ENCODE measurements at regions not wholly inside any gene's neighbourhood (a gene's known extent, or its start where the extent isn't known, plus 50 kb on each side); places are given as distances from the start of the nearest gene placed in this dataset.
A peak's percentile ranks its signal among the peaks of the same experiment; 100 is the strongest.
"Not testable (repeated sequence)": the region's sequence is repeated elsewhere in the genome, so short reads cannot be mapped to it uniquely, and the experiment has no call there.

DNA sequence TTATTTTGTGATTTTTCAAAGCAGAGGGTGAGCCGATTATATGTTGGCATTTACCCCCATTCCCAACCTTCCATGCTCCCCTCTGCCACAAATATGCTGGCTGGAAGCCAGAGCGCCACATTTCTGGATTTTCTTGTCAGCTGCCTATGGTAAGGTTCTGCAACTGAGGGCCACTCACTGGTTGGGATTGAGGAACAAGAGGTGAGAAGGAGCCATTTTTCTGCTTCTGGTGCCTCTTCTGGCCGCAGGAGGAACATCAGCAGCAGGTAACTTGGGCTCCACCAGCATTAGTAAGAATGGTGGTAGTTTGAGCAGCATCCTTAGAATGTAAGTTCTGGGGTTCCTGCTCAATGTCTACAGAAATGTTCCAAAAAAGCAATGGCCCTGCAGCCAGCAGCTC is 159.5 kb upstream of the MAST4 start:
- Mint-ChIP-seq H3K4me1 (peaks cover 3 to 18% of the 10 kb centered on the region in 2 donors), H3K27ac (no peak overlapping the region), H3K27me3 (no peaks in the 10 kb centered on the region), H3K4me3 (no peak overlapping the region), H3K9me3 (peaks cover 4% of the 10 kb centered on the region in 2 donors), H3K36me3 (no peaks in the 10 kb centered on the region)
- ATAC-seq (replicated peaks) = peak; percentile 38 to 46
- no peak for DNase-seq

DNA sequence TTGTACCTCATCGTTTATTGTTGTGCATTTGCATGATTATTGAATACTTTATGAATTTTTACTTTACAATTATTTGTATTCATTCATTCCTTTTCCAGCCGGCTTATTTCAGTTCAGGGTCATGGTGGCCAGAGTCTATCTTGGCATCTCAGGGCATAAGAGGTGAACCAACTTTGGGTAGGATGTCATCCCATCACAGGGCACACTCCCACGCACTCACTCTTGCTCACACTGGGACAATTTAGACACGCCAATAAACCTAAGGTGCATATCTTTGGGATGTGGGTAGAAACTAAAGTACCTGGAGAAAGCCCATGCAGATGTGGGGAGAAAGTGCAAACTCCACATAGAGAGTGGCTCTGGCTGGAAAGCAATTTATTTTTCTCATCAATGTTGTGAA is 158.1 kb upstream of the MAST4 start:
- Mint-ChIP-seq H3K36me3 (no peaks in the 10 kb centered on the region), H3K27ac (no peak overlapping the region), H3K27me3 (no peaks in the 10 kb centered on the region), H3K4me3 (no peak overlapping the region), H3K9me3 (no peaks in the 10 kb centered on the region), H3K4me1 (peaks cover 3 to 18% of the 10 kb centered on the region in 2 donors)
- DNase-seq (no peak), ATAC-seq (replicated peaks) (no peak)

DNA sequence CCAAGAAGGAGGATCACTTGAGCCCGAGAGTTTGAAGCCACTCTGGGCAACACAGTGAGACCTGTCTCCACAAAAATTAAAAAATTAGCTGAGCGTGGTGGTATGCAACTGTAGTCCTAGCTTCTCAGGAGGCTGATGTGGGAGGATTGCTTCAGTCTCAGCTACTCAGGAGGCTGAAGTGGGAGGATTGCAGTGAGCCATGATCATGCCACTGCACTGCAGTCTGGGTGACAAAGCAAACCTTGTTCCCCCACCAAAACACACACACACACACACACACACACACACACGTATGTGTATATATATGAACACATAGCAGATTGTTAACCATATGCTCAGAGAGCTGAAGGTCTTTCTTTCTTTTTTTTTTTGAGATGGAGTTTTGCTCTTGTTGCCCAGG is 157.5 kb upstream of the MAST4 start:
- Mint-ChIP-seq H3K9me3 (no peaks in the 10 kb centered on the region), H3K36me3 (no peaks in the 10 kb centered on the region), H3K27ac (no peak overlapping the region), H3K27me3 (no peaks in the 10 kb centered on the region), H3K4me3 (no peak overlapping the region), H3K4me1 (peaks cover 3 to 18% of the 10 kb centered on the region in 2 donors)
- ATAC-seq (replicated peaks) (no peak), DNase-seq (no peak)

DNA sequence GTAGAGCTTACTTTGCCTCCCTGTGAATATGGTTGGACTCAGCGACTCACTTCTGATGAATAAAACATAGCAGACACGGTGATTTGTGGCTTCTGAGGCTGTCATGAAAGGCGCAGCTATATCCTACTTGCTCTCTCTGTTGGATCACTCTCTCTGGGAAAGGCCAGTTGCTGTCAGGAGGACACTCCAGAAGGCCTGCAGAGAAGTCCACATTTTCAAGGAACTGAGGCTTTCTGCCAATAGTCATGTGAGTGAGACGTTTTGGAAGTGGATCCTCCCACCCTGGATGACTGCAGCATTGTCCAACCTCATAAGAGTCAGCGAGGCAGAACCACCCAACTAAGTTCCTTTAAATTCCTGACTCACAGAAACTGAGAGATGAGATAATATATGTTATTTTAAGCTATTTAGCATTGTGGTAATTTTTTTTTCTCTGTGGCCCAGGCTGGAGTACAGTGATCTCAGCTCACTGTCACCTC is 156.0 kb upstream of the MAST4 start:
- ATAC-seq (replicated peaks) (peak; percentile 96), DNase-seq (peak; percentile 41)
- Mint-ChIP-seq H3K36me3 (no peaks in the 10 kb centered on the region), H3K4me3 (no peak overlapping the region), H3K27me3 (no peaks in the 10 kb centered on the region), H3K9me3 (no peaks in the 10 kb centered on the region), H3K4me1 (peaks cover 3 to 18% of the 10 kb centered on the region in 2 donors), H3K27ac (no peak overlapping the region)

DNA sequence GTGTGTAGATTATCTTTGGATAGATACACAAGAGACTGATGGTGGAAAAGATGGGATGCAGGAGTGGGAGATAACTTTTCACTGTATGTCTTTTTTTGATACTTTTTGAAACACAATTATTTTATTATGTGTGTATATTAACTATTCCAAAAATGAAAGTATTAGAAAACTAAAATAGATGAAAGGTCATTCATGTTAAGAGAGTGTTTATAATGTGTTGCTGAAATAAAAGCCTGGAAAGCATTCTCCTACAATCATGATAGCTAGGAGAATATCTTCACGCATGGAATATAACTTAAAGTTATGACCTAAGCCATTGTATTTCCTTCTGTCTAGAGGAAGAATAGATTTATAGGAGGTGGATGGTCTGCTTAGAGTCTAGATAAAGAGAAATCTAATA is 154.8 kb upstream of the MAST4 start:
- Mint-ChIP-seq H3K27me3 (no peaks in the 10 kb centered on the region), H3K36me3 (no peaks in the 10 kb centered on the region), H3K4me3 (no peak overlapping the region), H3K27ac (no peak overlapping the region), H3K4me1 (peaks cover 3 to 18% of the 10 kb centered on the region in 2 donors), H3K9me3 (no peaks in the 10 kb centered on the region)
- DNase-seq (no peak), ATAC-seq (replicated peaks) (no peak)

DNA sequence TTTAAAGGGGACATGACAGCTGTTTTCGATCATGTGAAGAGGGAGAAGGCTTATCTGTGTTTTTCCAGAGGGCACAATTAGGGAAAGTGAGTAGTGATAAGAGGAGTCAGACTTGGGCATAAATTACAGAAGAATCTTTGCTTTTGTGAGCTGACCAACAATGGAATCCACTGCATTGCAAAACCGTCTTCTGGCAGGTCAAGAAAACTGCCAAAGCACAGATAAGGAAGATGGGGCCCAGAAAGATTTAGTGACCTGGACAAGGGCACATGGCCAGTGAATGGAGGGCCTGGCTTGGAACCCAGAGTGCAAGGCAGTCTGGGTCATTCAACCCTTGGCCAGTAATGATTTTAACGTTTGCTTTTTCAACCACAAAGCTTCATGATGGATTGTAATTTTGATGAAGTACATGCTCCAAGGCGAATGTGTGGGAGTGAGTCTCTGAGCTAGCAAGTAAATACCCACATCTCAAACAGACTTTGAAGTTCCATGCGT is 153.2 kb upstream of the MAST4 start:
- H3K27ac Mint-ChIP-seq = no peak overlapping the region
- H3K36me3 Mint-ChIP-seq = peaks cover 0 to 2% of the 10 kb centered on the region in 2 donors
- peaks cover 3 to 18% of the 10 kb centered on the region in 2 donors for H3K4me1 Mint-ChIP-seq
- peaks cover 4 to 6% of the 10 kb centered on the region in 2 donors for H3K27me3 Mint-ChIP-seq
- H3K4me3 Mint-ChIP-seq = no peak overlapping the region
- DNase-seq = no peak
- H3K9me3 Mint-ChIP-seq = peaks cover 8% of the 10 kb centered on the region in 2 donors
- no peak for ATAC-seq (replicated peaks)

DNA sequence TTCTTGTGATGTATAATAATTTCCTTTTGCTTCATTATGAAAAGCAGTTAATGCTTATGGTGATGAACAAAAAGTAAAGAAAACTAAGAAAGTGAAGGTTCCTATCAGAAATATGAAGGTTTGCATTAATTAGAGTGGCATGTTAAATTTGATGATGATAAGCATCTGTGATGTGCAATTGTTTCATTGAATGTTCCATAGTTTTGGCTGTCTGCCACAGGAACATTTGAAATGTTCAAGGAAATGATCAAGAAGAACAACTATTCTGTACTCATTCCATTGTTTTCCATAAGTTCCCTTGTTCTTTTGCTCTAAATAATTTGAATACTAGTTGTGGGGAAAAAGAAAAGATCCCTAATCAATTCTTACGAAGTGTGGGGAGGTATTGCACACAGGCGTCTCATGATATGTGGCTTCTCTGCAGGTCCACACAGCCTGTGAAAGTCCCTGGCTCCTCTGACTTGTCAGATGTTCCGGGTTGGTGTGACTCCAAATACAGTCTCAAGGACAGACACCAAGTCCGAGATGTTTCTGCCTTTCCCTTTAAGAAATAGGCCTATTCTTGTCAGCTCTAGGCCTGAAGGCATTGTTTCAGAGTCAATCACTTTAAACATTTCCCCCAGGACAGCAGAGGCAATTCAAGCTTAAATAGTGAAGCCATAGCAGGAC is 152.6 kb upstream of the MAST4 start:
- Mint-ChIP-seq H3K4me3 (no peak overlapping the region), H3K9me3 (peaks cover 10 to 11% of the 10 kb centered on the region in 2 donors), H3K36me3 (peaks cover 0 to 4% of the 10 kb centered on the region in 2 donors), H3K27me3 (peaks cover 6% of the 10 kb centered on the region in 2 donors), H3K27ac (no peak overlapping the region), H3K4me1 (peaks cover 3 to 18% of the 10 kb centered on the region in 2 donors)
- DNase-seq = no peak
- ATAC-seq (replicated peaks) = no peak

DNA sequence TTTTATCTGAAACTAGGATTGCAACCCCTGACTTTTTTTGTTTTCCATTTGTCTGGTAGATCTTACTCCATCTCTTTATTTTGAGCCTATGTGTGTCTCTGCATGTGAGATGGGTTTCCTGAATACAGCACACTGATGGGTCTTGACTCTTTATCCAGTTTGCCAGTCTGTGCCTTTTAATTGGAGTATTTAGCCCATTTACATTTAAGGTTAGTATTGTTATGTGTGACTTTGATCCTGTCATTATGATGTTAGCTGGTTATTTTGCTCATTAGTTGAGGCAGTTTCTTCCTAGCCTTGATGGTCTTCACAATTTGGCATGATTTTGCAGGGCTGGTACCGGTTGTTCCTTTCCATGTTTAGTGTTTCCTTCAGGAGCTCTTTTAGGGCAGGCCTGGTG is 148.1 kb upstream of the MAST4 start:
- H3K4me3 Mint-ChIP-seq = not testable (repeated sequence)

DNA sequence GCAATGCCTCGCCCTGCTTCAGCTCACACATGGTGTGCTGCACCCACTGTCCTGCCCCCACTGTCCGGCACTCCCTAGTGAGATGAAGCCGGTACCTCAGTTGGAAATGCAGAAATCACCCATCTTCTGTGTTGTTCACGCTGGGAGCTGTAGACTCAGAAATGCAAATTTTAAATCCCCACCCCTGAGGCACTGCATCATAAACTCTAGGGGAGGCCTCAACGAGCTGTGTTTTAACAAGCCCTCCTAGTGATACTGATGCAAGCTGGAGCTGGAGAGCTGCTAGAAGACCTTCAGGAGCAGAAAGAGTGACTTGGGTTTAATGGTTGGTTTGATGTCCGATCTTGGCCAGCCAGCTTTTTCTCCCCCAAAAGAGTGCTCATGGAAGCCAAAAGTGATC is 146.0 kb upstream of the MAST4 start:
- H3K9me3 Mint-ChIP-seq = peaks cover 19 to 20% of the 10 kb centered on the region in 2 donors

More for the DNA sequence above, 148.1 kb upstream of the MAST4 start:
- ATAC-seq (replicated peaks); H3K4me1 Mint-ChIP-seq; H3K36me3 Mint-ChIP-seq; DNase-seq; H3K27ac Mint-ChIP-seq: not testable (repeated sequence)
- Mint-ChIP-seq H3K27me3 (peaks cover 6 to 10% of the 10 kb centered on the region in 2 donors), H3K9me3 (peaks cover 16 to 20% of the 10 kb centered on the region in 2 donors)

DNA sequence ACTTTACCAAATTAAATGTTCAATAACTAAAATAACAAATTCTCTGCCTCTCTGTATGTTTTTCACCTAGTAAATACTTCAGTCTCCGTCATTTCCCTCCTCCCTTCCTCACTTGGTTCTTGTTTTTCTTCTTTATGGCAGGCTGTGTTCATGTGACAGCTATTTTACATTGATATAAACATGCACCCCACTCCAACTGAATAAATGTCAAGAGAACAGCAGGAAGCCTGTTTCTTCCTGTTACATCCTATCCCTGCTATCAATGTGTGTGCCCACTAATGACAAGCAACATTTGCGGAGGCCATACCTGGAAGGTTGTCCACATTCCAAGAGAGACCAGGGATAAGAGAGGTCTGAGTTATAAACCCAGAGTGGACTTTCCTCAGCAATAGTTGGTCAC is 145.2 kb upstream of the MAST4 start:
- ATAC-seq (replicated peaks) (no peak), DNase-seq (no peak)
- no peak overlapping the region for H3K4me3 Mint-ChIP-seq
- peaks cover 19 to 20% of the 10 kb centered on the region in 2 donors for H3K9me3 Mint-ChIP-seq
- H3K27ac Mint-ChIP-seq = no peak overlapping the region
- peaks cover 2 to 9% of the 10 kb centered on the region in 2 donors for H3K36me3 Mint-ChIP-seq
- peaks cover 6 to 10% of the 10 kb centered on the region in 2 donors for H3K27me3 Mint-ChIP-seq
- H3K4me1 Mint-ChIP-seq = no peaks in the 10 kb centered on the region

More for the DNA sequence above, 146.0 kb upstream of the MAST4 start:
- H3K36me3 Mint-ChIP-seq = peaks cover 2 to 9% of the 10 kb centered on the region in 2 donors
- no peak overlapping the region for H3K27ac Mint-ChIP-seq
- no peak for ATAC-seq (replicated peaks)
- no peaks in the 10 kb centered on the region for H3K4me1 Mint-ChIP-seq
- DNase-seq = no peak
- H3K4me3 Mint-ChIP-seq = no peak overlapping the region
- peaks cover 6 to 10% of the 10 kb centered on the region in 2 donors for H3K27me3 Mint-ChIP-seq

DNA sequence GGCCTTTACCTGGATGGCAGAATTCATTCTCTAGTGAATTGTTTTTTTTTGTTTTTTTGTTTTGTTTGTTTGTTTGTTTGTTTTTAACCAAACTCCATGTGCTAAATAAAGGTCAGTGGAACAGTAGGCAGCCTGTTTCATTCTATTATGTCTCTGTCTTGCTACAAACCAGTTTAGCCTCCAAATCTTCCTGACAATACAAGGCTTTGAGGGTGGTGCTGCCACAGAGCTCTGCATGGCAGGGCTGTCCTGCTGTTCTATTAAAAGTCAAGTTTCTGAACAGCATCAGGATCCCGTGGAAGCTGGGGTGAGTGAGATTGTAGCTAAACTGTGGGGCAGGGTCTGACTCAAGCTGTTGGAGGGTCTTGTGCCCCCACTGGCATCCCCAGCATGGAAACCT is 144.1 kb upstream of the MAST4 start:
- Mint-ChIP-seq H3K36me3 (peaks cover 2 to 9% of the 10 kb centered on the region in 2 donors), H3K27me3 (peaks cover 5 to 10% of the 10 kb centered on the region in 2 donors), H3K4me3 (no peak overlapping the region), H3K4me1 (no peaks in the 10 kb centered on the region), H3K27ac (no peak overlapping the region), H3K9me3 (peaks cover 17 to 19% of the 10 kb centered on the region in 2 donors)
- ATAC-seq (replicated peaks) (no peak), DNase-seq (no peak)

DNA sequence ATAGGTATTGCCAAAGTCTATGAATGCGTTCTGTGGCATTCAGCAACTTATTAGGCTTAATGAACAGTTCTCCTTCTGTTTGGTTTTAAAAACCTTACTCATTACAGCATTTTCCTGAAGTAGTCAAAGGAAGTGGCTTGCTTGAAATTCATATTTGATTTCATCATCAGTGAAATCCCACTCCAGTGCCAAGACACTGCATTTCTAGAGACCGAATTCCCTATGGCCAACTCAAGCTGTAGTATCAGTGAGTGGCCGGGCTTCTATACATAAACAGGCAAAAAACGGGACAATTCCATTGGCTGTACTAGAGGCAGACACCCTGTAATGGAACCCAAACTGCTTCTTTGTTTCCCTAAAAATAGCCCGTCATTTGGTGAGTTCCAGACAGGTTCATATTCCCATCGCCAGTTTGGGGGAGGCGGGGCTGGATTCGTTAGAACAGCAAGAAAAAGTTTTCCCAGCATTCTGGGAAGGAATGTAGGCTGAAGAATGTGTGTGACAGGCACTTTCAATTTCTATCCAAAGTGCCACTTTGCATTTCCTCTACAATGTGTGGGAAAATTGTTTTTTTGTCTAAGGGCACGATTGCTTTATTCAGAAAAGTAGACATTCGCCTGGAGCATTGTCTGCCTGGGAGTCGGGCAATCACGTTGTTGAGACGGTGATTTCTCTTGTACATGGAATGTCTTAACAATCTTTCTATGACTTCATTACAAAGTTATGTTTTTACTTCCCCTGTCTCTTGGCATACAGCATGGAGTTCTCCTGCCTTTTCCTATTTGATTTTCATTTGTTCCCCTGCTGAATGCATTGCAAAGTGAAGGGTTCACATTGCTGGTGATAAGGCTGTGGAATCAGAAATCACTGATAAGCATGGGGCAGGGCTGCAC is 141.8 kb upstream of the MAST4 start:
- peaks cover 0 to 2% of the 10 kb centered on the region in 2 donors for H3K36me3 Mint-ChIP-seq
- peaks cover 4 to 5% of the 10 kb centered on the region in 2 donors for H3K9me3 Mint-ChIP-seq
- H3K27me3 Mint-ChIP-seq = peaks cover 0 to 4% of the 10 kb centered on the region in 2 donors
- no peaks in the 10 kb centered on the region for H3K4me1 Mint-ChIP-seq
- ATAC-seq (replicated peaks) (no peak), DNase-seq (no peak)
- no peak overlapping the region for H3K4me3 Mint-ChIP-seq
- no peak overlapping the region for H3K27ac Mint-ChIP-seq

DNA sequence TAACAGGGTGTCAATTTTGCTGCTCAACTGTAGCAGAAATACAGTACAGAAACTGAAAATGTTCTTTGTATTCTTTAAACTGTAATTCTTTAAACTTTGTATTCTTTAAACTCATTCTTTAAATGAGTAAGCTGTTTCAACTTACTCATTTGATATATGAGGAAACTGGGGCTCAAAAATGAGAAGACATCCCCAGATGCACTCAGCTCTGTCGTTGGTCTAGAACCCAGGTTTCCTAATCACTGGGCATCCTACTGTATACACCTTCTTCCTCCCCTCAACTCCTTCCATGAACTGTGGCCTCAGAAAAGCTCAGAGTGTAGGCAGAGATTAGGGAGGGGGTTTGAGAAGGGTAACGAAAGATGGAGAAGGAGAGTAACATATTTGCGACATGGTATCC is 136.5 kb upstream of the MAST4 start:
- Mint-ChIP-seq H3K27me3 (peaks cover 0 to 8% of the 10 kb centered on the region in 2 donors), H3K9me3 (peaks cover 0 to 2% of the 10 kb centered on the region in 2 donors), H3K4me3 (no peak overlapping the region), H3K36me3 (no peaks in the 10 kb centered on the region), H3K27ac (no peak overlapping the region), H3K4me1 (no peaks in the 10 kb centered on the region)
- no peak for DNase-seq
- ATAC-seq (replicated peaks) = no peak

DNA sequence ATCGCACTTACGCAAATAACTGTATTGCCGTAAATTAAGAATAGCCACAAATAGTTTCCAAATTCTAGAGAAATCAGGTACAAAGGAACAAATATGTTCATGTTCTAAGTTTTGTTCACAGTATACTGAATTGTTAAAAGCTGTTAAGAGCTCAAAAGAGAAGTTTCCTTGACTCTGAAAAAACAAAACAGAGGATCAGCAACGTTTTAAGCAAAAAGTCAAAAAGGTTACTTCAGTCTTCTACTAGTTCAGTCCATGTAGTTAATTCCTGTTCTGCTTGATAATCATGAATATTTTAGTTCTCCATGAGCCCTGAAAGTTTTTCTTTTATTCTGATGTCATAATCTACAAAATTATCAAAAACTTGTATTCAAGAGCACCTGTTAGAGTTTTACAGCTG is 128.6 kb upstream of the MAST4 start:
- DNase-seq (no peak), ATAC-seq (replicated peaks) (no peak)
- Mint-ChIP-seq H3K4me3 (no peak overlapping the region), H3K36me3 (no peaks in the 10 kb centered on the region), H3K27ac (no peak overlapping the region), H3K27me3 (peaks cover 0 to under 1% of the 10 kb centered on the region in 2 donors), H3K9me3 (peaks cover 3 to 7% of the 10 kb centered on the region in 2 donors), H3K4me1 (peaks cover 0 to 12% of the 10 kb centered on the region in 2 donors)
